B cell (primary cell): ENCODE measurements at regions not wholly inside any gene's neighbourhood (a gene's known extent, or its start where the extent isn't known, plus 50 kb on each side); places are given as distances from the start of the nearest gene placed in this dataset.
"Not testable (repeated sequence)": the region's sequence is repeated elsewhere in the genome, so short reads cannot be mapped to it uniquely, and the experiment has no call there.

Source experiments
- ATAC-seq: fragments of 200-7000 bp; cut with Tn5 transposase; one replicate; pipeline ENCODE4 v1.10.0; 2021; ENCODE audit warnings: low read depth, mild to moderate bottlenecking, moderate number of reproducible peaks, moderate library complexity
- CTCF ChIA-PET: fragments of 350-600 bp; sonication (Branson Sonifier 250); formaldehyde crosslinking; loops from one replicate; lab custom pipeline; 2021; ENCODE audit warnings: antibody characterized with exemption, inconsistent platforms; lab: Charles Lee
- POLR2A ChIA-PET: fragments of 350-600 bp; sonication (Branson Sonifier 250); formaldehyde crosslinking; loops from one replicate; lab custom pipeline; 2021; ENCODE audit warnings: antibody characterized with exemption; lab: Charles Lee
- DNase-seq: peaks from one replicate; pipeline ENCODE4 v3.0.0; 2013
- H2AFZ ChIP-seq: 2 replicates; pipeline ENCODE4 v1.6.1; 2012; ENCODE audit warnings: mild to moderate bottlenecking, low read depth, low read length; ENCODE audit not compliant: insufficient read depth, poor library complexity, severe bottlenecking
- H3K27ac ChIP-seq, 2 donors: 1 replicate in 1 of 2; 2 replicates in 1 of 2; pipeline ENCODE4 v1.5.1; 2012 to 2013; ENCODE audit warnings: low read length in 2 of 2, mild to moderate bottlenecking in 2 of 2, moderate library complexity in 1 of 2
- H3K27me3 ChIP-seq, 4 experiments: fragments of 200-600 bp in 1 of 4; sonication (generic) in 1 of 4; replicated peaks in 1 of 4; 1 replicate in 2 of 4; 2 replicates in 2 of 4; pipeline versions ENCODE4 v1.6.1 to v1.7.0; 2013 to 2016; ENCODE audit warnings: low read length in 3 of 4, mild to moderate bottlenecking in 2 of 4, mixed read lengths in 1 of 4, moderate library complexity in 1 of 4; ENCODE audit not compliant: insufficient read depth in 4 of 4, control insufficient read depth in 3 of 4; ENCODE audit errors: control extremely low read depth in 1 of 4
- H3K36me3 ChIP-seq, 2 experiments: replicated peaks in 1 of 2; 1 replicate in 1 of 2; 2 replicates in 1 of 2; pipeline versions ENCODE4 v1.6.1 to v1.7.1; 2013; ENCODE audit warnings: low read length in 1 of 2; ENCODE audit not compliant: insufficient read depth in 2 of 2, control insufficient read depth in 1 of 2; ENCODE audit errors: control extremely low read depth in 1 of 2, extremely low read depth in 1 of 2
- H3K4me1 ChIP-seq, 2 donors: fragments of 200-600 bp in 1 of 2; sonication (generic) in 1 of 2; 1 replicate in 1 of 2; 2 replicates in 1 of 2; pipeline versions ENCODE4 v1.5.1 to v1.6.1; 2013 to 2017; ENCODE audit warnings: low read length in 2 of 2; ENCODE audit not compliant: control insufficient read depth in 2 of 2, insufficient read depth in 2 of 2
- H3K4me2 ChIP-seq: replicated peaks from 2 replicates; pipeline ENCODE3; 2012; ENCODE audit warnings: mild to moderate bottlenecking, low read depth, low read length; ENCODE audit not compliant: poor library complexity, severe bottlenecking
- H3K4me3 ChIP-seq, 5 experiments: fragments of 200-600 bp in 1 of 5; sonication (generic) in 1 of 5; 1 replicate in 3 of 5; 2 replicates in 2 of 5; pipeline versions ENCODE4 v1.5.1 to v1.7.0; 2011 to 2016; ENCODE audit warnings: low read length in 4 of 5, mild to moderate bottlenecking in 4 of 5, low read depth in 2 of 5, control low read depth in 1 of 5, moderate library complexity in 1 of 5; ENCODE audit not compliant: insufficient read depth in 1 of 5; ENCODE audit errors: control extremely low read depth in 1 of 5, extremely low read depth in 1 of 5
- H3K79me2 ChIP-seq: fragments of 200-600 bp; sonication (generic); one replicate; pipeline ENCODE4 v1.6.0; 2016; ENCODE audit warnings: low read length; ENCODE audit not compliant: control insufficient read depth, insufficient read depth
- H3K9ac ChIP-seq: fragments of 200-600 bp; sonication (generic); 2 replicates; pipeline ENCODE4 v1.6.1; 2017; ENCODE audit warnings: mild to moderate bottlenecking, low read length, moderate library complexity
- H3K9me3 ChIP-seq, 3 donors: one replicate each; pipeline versions ENCODE4 v1.6.1 to v1.7.1; 2013; ENCODE audit warnings: low read length in 2 of 3; ENCODE audit not compliant: control insufficient read depth in 2 of 3, insufficient read depth in 1 of 3; ENCODE audit errors: control extremely low read depth in 1 of 3
- H4K20me1 ChIP-seq: 2 replicates; pipeline ENCODE4 v1.6.0; 2012; ENCODE audit warnings: mild to moderate bottlenecking, low read length; ENCODE audit not compliant: insufficient read depth, control insufficient read depth, poor library complexity, severe bottlenecking
- H3K27ac Mint-ChIP-seq: one replicate; pipeline ENCODE4 v1.8.0; 2021; ENCODE audit warnings: mixed read lengths
- H3K27me3 Mint-ChIP-seq: one replicate; pipeline ENCODE4 v1.8.0; 2021; ENCODE audit warnings: mixed read lengths
- H3K4me1 Mint-ChIP-seq: one replicate; pipeline ENCODE4 v1.8.0; 2021; ENCODE audit warnings: mixed read lengths
- H3K4me3 Mint-ChIP-seq: one replicate; pipeline ENCODE4 v1.8.0; 2021; ENCODE audit warnings: mixed read lengths
- H3K9me3 Mint-ChIP-seq: one replicate; pipeline ENCODE4 v1.8.0; 2022; ENCODE audit warnings: mixed read lengths; ENCODE audit not compliant: insufficient read depth
- CTCF ChIP-seq: fragments of 200-600 bp; IDR thresholded peaks from one replicate; pipeline ENCODE4 v1.8.0; 2022; ENCODE audit warnings: antibody characterized with exemption, mild to moderate bottlenecking
- EZH2 ChIP-seq: IDR thresholded peaks from 2 replicates; pipeline ENCODE4 v1.6.1; 2012; ENCODE audit warnings: borderline replicate concordance, low read depth, mild to moderate bottlenecking, moderate library complexity, low read length; ENCODE audit not compliant: insufficient read depth, poor library complexity, severe bottlenecking
- WGBS: methylation state at CpG from one replicate; pipeline ENCODE4 v1.1.5; 2013; ENCODE audit warnings: missing lambda C conversion rate; ENCODE audit not compliant: insufficient coverage; 5-methylcytosine and 5-hydroxymethylcytosine counted together
- intact Hi-C: fragments of 100-400 bp; cut with micrococcal nuclease; formaldehyde crosslinking; loops from one replicate; pipeline ENCODE4 v1.10.0; 2022

DNA sequence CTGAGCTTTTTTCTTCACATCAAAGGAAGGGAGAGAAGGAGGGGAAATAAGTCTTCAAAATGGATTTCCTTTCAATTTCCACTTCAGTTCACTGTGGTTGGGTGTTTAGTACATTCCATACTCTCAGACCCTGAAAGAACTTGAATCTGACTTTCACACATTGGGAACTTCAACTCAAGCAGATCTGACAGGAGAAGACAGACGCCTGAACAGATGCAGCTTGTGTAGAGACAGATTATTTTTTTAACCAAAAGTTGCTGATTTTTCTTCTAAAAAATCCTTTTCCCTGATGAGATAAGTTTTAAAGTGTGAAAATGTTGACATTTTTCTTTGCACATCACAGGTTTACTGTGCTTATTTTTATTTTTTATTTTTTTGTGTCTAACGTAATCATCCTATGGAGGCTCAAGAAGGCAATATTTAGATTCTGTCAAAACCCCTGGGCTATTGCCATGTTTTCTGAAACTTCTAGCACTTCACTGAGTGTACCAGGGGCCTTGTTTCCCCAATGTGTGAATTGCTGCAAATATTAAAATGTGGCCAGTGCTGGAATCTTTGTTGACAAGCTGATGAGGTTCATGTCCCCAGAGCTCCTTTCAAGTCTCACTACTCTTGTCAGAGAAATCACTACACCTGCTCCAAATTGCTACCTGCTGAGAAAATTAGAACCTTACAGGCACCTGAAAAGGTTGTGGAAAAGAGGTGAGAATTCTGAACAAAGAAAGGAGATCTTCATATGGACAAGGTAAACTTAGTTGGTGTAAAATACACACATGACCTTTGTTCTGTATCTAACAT, 214.8 kb upstream of the BTBD3 start:
- no peak for DNase-seq
- no peak overlapping the region for H3K27ac Mint-ChIP-seq
- no peak for TF ChIP-seq CTCF
- no peak for TF ChIP-seq EZH2
- H3K27me3 Mint-ChIP-seq: no peaks in the 10 kb centered on the region
- Histone ChIP-seq H4K20me1 (no peaks in the 10 kb centered on the region), H3K79me2 (no peaks in the 10 kb centered on the region), H3K36me3 (no peaks in the 10 kb centered on the region), H3K27me3 (no peaks in the 10 kb centered on the region), H3K9me3 (no peaks in the 10 kb centered on the region), H3K4me1 (no peaks in the 10 kb centered on the region), H3K4me2 (no peak overlapping the region), H3K9ac (no peak overlapping the region), H3K4me3 (no peak overlapping the region), H2AFZ (no peak overlapping the region), H3K27ac (no peak overlapping the region)
- H3K4me1 Mint-ChIP-seq: no peaks in the 10 kb centered on the region
- ChIA-PET POLR2A (no interaction called here), CTCF (no interaction called here)
- no peak for ATAC-seq
- no peaks in the 10 kb centered on the region for H3K9me3 Mint-ChIP-seq
- H3K4me3 Mint-ChIP-seq: no peak overlapping the region
- WGBS: 88% methylated on average over 1 of the region's 2 CpGs
- intact Hi-C loops: no loop called here

DNA sequence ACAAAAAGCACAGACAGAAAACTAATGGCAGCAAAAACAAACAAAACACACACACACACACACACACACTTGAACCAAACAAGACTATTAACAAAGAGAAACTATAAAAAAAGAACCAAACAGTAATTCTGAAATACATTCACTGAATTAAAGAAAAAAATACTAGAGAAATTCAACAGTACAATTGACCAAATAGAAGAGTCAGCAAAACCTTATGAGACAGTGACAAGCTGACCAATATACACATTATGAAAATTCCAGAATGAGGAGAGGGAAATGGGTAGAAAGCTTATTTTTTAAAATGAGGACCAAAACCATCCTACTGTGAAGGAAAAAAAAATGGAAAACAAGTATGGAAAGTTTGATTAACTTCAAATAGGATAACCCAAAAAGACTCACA, 212.2 kb upstream of the BTBD3 start:
- Histone ChIP-seq H3K4me2 (no peak overlapping the region), H3K9ac (no peak overlapping the region), H3K4me3 (no peak overlapping the region), H3K79me2 (no peaks in the 10 kb centered on the region), H3K27me3 (no peaks in the 10 kb centered on the region), H4K20me1 (no peaks in the 10 kb centered on the region), H3K9me3 (no peaks in the 10 kb centered on the region), H3K4me1 (no peaks in the 10 kb centered on the region), H3K36me3 (no peaks in the 10 kb centered on the region), H2AFZ (no peak overlapping the region), H3K27ac (no peak overlapping the region)
- CTCF ChIA-PET: no interaction called here
- no peak overlapping the region for H3K4me3 Mint-ChIP-seq
- intact Hi-C loops: no loop called here
- POLR2A ChIA-PET: no interaction called here
- DNase-seq (no peak), ATAC-seq (no peak)
- no peak overlapping the region for H3K27ac Mint-ChIP-seq
- H3K27me3 Mint-ChIP-seq: no peaks in the 10 kb centered on the region
- TF ChIP-seq EZH2 (no peak), CTCF (no peak)
- no peaks in the 10 kb centered on the region for H3K9me3 Mint-ChIP-seq
- H3K4me1 Mint-ChIP-seq: no peaks in the 10 kb centered on the region

DNA sequence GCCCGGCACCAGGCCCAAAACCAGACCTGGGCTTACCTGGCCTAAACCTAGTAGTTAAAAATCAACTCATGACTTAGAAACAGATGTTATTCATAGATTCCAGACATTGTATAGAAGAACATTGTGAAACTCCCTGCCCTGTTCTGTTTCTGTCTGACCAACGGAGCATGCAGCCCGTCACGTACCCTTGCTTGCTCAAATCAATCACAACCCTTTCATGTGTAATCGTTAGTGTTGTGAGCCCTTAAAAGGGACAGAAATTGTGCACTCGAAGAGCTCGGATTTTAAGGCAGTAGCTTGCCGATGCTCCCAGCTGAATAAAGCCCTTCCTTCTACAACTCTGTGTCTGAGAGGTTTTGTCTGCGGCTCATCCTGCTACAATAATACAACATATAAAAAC, 209.5 kb upstream of the BTBD3 start:
- H3K27ac ChIP-seq, H3K4me3 Mint-ChIP-seq, H3K4me1 Mint-ChIP-seq, ATAC-seq, H3K4me2 ChIP-seq, H3K79me2 ChIP-seq, H2AFZ ChIP-seq, H3K4me3 ChIP-seq, H3K4me1 ChIP-seq, H3K9me3 Mint-ChIP-seq, H3K27me3 Mint-ChIP-seq, POLR2A ChIA-PET, H3K9me3 ChIP-seq, H3K36me3 ChIP-seq, intact Hi-C loops, H3K27me3 ChIP-seq, H4K20me1 ChIP-seq, DNase-seq, H3K27ac Mint-ChIP-seq, H3K9ac ChIP-seq, CTCF ChIA-PET: not testable (repeated sequence)
- 94% methylated on average over 6 of the region's 9 CpGs for WGBS
